ENCODE measurements at regions not wholly inside any gene's neighbourhood (a gene's known extent, or its start where the extent isn't known, plus 50 kb on each side); places are given as distances from the start of the nearest gene placed in this dataset.
A peak's percentile ranks its signal among the peaks of the same experiment; 100 is the strongest.

- H3K4me1 Mint-ChIP-seq: peaks cover 10% of the 10 kb centered on the region
- no peak overlapping the region for H3K4me3 ChIP-seq (ENCODE audit: low read length)
- H3K36me3 Mint-ChIP-seq (ENCODE audit: low read depth): no peaks in the 10 kb centered on the region
- no peak overlapping the region for H3K27ac ChIP-seq (ENCODE audit: low read depth, low read length)
- 24 to 43% methylated on average over 5 of the region's 5 CpGs for WGBS, 2 experiments (ENCODE audit: insufficient coverage in 1 of 2, insufficient read length in 1 of 2)
- H3K9ac ChIP-seq (ENCODE audit: extremely low read depth, low read length, poor library complexity, severe bottlenecking): no peak overlapping the region
- no peak overlapping the region for H3K4me3 Mint-ChIP-seq
- no peaks in the 10 kb centered on the region for H3K36me3 ChIP-seq (ENCODE audit: control insufficient read depth, insufficient read depth, low read length)
- peaks cover 5% of the 10 kb centered on the region for H3K9me3 Mint-ChIP-seq
- TF ChIP-seq CTCF (conservative IDR thresholded peaks at IDR 0.05): peak; percentile 65
- peaks cover 7% of the 10 kb centered on the region for H3K4me1 ChIP-seq (ENCODE audit: control insufficient read depth, insufficient read depth, low read length)
- no peaks in the 10 kb centered on the region for H3K27me3 ChIP-seq (ENCODE audit: control insufficient read depth, insufficient read depth, low read length, poor library complexity, severe bottlenecking)
- H3K27me3 Mint-ChIP-seq (ENCODE audit: insufficient read depth): no peaks in the 10 kb centered on the region
- no peak overlapping the region for H3K27ac Mint-ChIP-seq
- peaks cover 10% of the 10 kb centered on the region for H3K9me3 ChIP-seq (ENCODE audit: control insufficient read depth, low read length)
- peak; percentile 71 for DNase-seq
Measured at GRCh38 chr13:100987948-100988347, 313.4 kb upstream of the TMTC4 start.

DNA sequence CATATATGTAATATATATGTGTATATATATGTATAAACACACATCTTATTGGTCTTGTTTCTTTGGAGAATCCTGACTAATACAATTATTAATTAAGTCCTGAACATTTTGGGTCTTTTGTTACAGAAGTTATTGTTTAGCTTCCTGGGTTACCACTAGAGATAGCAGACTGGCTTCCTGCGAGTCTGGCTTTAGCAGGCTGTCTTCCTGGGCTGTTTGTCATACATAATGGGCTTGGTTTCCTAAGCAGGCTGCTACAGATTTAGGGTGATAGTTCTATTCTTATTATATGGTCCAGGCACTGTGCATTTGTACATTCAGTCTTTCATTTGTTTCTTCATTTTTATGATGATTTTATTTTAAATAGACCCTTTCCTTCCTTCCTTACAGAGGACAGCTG lies 312.0 kb upstream of the TMTC4 start:
- Mint-ChIP-seq H3K4me1 (peaks cover 10% of the 10 kb centered on the region), H3K27ac (no peak overlapping the region), H3K4me3 (no peak overlapping the region), H3K27me3 (ENCODE audit: insufficient read depth) (no peaks in the 10 kb centered on the region), H3K9me3 (peaks cover 5% of the 10 kb centered on the region), H3K36me3 (ENCODE audit: low read depth) (no peaks in the 10 kb centered on the region)
- Histone ChIP-seq H3K9ac (ENCODE audit: extremely low read depth, low read length, poor library complexity, severe bottlenecking) (no peak overlapping the region), H3K4me1 (ENCODE audit: control insufficient read depth, insufficient read depth, low read length) (peaks cover 7% of the 10 kb centered on the region), H3K36me3 (ENCODE audit: control insufficient read depth, insufficient read depth, low read length) (no peaks in the 10 kb centered on the region), H3K9me3 (ENCODE audit: control insufficient read depth, low read length) (peaks cover 15% of the 10 kb centered on the region), H3K27ac (ENCODE audit: low read depth, low read length) (no peak overlapping the region), H3K4me3 (ENCODE audit: low read length) (no peak overlapping the region), H3K27me3 (ENCODE audit: control insufficient read depth, insufficient read depth, low read length, poor library complexity, severe bottlenecking) (no peaks in the 10 kb centered on the region)
- no peak for TF ChIP-seq CTCF (conservative IDR thresholded peaks at IDR 0.05)
- WGBS, 2 experiments (ENCODE audit: insufficient coverage in 1 of 2, insufficient read length in 1 of 2): 20 to 69% methylated on average over 1 of the region's 1 CpG
- DNase-seq: no peak

DNA sequence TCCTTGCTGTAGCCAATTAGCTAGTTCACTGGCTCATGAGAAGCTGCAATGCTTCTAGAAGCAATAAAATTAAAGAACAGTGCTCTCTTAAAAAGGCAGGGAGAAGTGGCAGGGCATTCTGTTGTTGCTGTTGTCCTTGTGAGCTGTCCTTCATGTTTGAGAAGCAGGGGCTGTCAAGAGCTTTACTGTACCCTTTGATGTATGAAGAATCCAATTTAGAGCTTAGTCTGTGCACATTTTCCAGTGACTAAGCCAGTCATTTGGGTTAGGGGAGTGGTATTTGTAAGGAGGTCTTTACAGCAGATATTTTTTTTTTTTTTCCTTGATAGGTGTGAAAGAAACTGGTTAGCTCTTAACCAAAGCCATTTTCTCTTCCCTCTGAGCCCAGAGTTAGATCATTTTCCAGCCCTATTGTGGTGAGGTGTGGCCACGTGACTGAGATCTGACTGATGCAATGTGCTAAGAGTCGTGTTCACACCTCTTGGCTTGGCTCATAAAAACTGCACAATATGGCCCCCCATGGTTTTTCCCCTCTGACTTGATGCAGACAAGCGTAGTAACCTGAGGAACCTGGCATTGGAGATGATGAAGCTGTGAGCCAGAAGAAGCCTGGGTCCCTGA lies 309.6 kb upstream of the TMTC4 start:
- 72 to 83% methylated on average over 3 of the region's 3 CpGs for WGBS, 2 experiments (ENCODE audit: insufficient coverage in 1 of 2, insufficient read length in 1 of 2)
- Histone ChIP-seq H3K36me3 (ENCODE audit: control insufficient read depth, insufficient read depth, low read length) (no peaks in the 10 kb centered on the region), H3K9me3 (ENCODE audit: control insufficient read depth, low read length) (peaks cover 26% of the 10 kb centered on the region), H3K27me3 (ENCODE audit: control insufficient read depth, insufficient read depth, low read length, poor library complexity, severe bottlenecking) (no peaks in the 10 kb centered on the region), H3K4me1 (ENCODE audit: control insufficient read depth, insufficient read depth, low read length) (peaks cover 7% of the 10 kb centered on the region), H3K27ac (ENCODE audit: low read depth, low read length) (no peak overlapping the region), H3K9ac (ENCODE audit: extremely low read depth, low read length, poor library complexity, severe bottlenecking) (no peak overlapping the region), H3K4me3 (ENCODE audit: low read length) (no peak overlapping the region)
- H3K36me3 Mint-ChIP-seq (ENCODE audit: low read depth): no peaks in the 10 kb centered on the region
- H3K27ac Mint-ChIP-seq: no peak overlapping the region
- peaks cover 14% of the 10 kb centered on the region for H3K4me1 Mint-ChIP-seq
- peaks cover 5% of the 10 kb centered on the region for H3K9me3 Mint-ChIP-seq
- no peaks in the 10 kb centered on the region for H3K27me3 Mint-ChIP-seq (ENCODE audit: insufficient read depth)
- no peak for DNase-seq
- TF ChIP-seq CTCF (conservative IDR thresholded peaks at IDR 0.05): no peak
- no peak overlapping the region for H3K4me3 Mint-ChIP-seq
